Non-pigmented ciliary epithelial cell (primary cell): ENCODE measurements at regions not wholly inside any gene's neighbourhood (a gene's known extent, or its start where the extent isn't known, plus 50 kb on each side); places are given as distances from the start of the nearest gene placed in this dataset.

Experiments
- DNase-seq: peaks from one replicate; pipeline ENCODE4 v3.0.0-alpha.2; 2010; ENCODE audit warnings: low read depth

DNA sequence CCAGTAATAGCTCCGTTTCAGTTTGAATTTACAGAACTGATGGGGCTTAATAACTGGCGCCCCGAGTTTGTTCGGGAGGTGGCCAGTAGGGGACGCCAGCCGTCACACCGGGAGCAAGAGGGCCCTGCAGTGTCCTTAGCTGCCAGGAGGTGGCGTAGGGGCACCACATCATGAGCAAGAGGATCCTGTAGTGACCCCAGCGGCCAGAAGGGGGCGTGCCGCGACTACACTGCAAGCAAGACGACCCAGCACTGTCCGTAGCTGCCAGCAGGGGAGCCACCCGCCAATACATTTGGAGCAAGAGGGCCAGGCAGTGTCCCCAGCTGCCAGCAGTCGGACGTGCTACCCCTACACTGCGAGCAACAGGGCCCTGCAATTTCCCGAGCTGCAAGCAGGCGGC, 663.7 kb upstream of the B3GAT1 start:
- no peak for DNase-seq

GRCh38 chr11:135074397-135074998, 662.5 kb upstream of the B3GAT1 start:
- DNase-seq, result no peak

- DNase-seq, result no peak
Observed at GRCh38 chr11:135073870-135074269, 661.8 kb upstream of the B3GAT1 start.

DNA sequence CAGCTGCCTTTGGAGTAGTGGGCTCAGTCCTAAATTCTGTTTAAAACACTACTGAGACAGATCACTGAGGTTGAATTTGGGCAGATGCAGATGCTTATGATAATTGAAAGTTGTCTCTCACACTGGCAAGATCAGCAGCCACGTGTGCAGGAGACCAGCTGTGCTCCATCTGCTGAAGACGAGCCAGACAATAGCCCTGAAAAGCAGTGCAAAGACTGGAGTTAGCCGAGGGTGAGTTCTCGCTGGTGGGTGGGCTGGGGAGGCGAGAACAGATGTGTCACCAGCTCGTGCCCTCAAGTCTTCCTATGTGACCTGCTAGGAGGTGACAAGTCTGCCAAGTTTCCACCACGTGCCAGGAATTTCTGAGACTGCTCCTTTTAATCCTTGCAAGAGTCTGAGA, 661.3 kb upstream of the B3GAT1 start:
- DNase-seq, result no peak

DNA sequence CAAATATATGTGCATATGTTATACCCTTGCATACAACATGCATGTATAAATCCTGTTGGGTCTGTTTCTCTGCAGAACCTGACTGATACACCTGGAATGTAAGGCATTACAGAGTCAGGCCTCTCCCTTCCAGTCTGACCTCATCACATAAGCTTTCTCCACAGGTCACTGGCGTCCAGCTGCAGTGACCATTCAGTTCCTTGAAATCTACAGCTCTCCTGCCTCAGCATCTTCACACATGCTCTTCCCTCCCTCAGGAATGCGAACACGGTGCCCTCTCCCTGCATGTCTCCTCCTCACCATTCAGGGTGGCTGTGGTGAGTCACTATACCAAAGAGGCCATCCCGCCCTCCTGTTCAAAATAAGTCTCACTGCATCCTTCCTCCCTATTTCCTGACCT, 657.8 kb upstream of the B3GAT1 start:
- DNase-seq, result no peak

GRCh38 chr11:135069063-135069462, 657.0 kb upstream of the B3GAT1 start:
- DNase-seq, result no peak

DNA sequence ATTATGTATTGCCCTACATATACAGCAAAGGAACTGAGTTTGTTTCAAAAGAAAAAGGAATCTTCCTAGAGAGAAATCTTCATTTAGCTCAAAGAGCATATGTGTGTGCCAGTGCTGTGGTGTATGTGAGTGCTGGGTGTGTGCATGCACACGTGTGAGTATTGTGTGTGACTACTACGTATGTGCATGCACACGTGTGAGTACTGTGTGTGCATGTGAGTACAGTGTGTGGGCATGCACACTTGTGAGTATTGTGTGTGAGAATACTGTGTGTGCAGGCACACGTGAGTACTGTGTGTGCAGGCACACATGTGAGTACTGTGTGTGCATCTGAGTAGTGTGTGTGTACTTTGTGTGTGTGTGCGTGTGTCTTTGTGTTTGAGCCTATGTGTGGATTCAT, 651.0 kb upstream of the B3GAT1 start:
- DNase-seq, result no peak

- DNase-seq, result no peak
Observed at GRCh38 chr11:135061166-135061565, 649.1 kb upstream of the B3GAT1 start.

DNA sequence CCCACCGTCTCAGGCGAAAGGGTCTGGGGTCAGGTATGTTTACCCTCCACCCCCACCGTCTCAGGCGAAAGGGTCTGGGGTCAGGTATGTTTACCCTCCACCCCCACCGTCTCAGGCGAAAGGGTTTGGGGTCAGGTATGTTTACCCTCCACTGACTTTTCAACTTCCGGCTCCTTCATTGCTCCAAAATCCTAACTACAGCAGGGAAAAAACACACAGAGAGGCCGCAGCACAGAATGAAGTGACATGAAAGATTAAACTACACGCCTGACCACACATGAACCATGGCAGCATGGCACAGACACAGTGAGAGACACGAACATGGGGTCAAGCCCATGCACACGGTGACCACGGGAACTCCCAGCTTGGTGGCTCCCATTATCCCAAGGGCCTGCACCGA, 634.9 kb upstream of the B3GAT1 start:
- DNase-seq, result no peak

GRCh38 chr11:135046556-135046955, 634.5 kb upstream of the B3GAT1 start:
- DNase-seq, result no peak

GRCh38 chr11:135043434-135043833, 631.4 kb upstream of the B3GAT1 start:
- DNase-seq, result no peak

DNA sequence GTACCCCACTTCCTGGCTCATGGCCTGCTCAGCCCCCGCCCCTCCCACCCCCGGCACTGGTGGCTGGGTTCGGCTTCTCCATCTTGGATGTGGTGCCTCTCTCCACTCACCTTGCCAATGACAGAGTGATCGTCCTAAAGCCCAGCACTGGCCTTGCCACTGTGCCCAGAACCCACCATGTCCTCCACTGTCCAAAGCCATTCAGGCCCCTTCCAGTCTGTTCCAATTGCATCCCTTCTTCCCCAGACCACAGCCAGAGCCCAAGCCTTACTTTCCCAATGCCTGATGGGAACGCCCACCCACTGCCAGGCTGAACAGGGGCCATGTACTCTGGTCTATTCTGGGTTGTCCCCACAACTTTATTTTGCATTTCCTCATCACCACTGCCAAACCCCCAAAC, 625.8 kb upstream of the B3GAT1 start:
- no peak for DNase-seq

DNA sequence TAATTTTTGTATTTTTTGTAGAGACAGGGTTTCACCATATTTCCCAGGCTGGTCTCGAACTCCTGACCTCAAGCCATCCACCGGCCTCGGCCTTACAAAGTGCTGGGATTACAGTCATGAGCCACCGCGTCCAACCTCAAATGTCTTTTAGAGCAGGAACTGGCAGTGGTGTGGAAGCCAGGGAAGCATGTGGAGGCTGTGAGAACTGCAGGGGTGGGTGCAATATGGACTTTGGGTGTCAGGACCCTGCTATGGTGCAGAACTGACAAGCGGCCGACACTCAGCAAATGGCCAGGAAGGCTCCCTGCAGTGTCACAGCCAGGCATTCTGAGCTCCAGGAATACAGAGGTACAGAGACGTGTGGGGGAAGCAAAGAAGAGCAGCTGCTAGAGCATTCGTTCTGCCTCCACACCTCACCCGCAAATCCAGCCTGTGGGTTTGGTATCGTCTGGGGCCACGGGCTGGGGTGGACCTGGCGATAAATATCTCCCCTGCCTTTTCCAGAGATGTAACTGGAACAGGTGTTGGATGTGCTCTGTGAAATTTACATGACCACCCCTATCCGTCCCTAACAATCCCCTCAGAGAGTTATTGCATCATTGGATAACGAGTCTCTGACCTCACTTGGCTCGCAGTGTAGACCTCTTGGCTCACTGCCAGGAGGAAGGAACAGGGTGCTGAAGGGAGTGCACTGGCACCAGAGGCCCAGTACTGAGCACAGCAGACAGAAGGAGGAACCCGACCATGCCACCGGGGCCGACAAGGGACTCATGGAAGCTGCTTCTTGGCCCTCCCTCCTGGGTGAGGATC, 624.7 kb upstream of the B3GAT1 start:
- DNase-seq, result no peak

- no peak for DNase-seq
Observed at GRCh38 chr11:135035282-135035681, 623.2 kb upstream of the B3GAT1 start.

GRCh38 chr11:135033540-135033939, 621.5 kb upstream of the B3GAT1 start:
- no peak for DNase-seq

GRCh38 chr11:135031205-135031989, 619.4 kb upstream of the B3GAT1 start:
- DNase-seq, result no peak

DNA sequence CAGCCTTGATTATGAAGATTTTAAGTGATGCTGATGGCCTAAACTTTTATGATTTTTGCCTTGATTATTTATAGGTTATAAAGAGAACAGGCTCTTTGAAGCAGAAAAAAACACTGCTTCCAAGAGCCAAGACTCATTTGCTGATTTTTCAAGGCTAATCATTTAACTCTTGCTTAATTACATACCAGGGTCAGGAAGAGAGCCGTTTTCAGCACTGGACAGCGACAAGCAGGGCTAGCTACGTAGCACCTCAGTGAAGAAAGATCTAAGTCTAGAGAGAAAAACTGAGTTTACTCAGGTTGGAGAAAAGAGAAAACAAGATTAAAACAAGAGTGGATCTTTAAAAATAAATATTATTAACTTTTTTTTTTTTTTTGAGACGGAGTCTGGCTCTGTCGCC, 615.4 kb upstream of the B3GAT1 start:
- DNase-seq, result no peak

DNA sequence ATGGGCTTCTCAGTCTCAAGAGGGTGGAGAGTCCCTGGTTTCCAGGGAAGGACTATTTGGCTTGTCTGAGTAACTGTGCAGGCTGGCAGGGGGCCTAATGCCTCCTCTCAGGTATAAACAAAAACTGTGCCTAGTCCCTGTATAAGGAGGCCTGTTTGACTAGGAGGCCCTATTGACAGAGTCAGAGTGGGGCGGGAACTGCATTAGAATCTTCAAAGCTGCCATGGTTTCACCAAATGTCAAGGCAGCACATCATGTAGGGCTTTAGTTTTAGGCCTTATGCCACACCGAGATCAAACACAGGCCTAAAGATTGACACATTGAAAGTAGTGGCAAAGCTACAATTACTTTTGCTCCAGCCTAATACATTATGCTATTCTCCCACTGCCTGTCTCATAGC, 611.5 kb upstream of the B3GAT1 start:
- DNase-seq, result no peak

DNA sequence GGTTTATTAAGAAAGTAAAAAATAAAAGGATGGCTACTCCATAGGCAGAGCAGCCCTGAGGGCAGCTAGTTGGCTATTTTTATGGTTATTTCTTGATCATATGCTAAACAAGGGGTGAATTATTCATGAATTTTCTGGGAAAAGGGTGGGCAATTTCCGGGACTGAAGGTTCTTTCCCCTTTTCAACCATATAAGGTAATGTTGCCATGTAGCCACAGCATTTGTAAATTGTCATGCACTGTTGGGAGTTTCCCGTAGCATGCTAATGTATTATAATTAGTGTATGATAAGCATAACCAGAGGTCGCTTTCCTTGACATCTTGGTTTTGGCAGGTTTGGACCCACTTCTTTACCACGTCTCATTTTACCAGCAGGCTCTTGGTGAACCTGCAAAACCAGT, 610.4 kb upstream of the B3GAT1 start:
- DNase-seq, result no peak

DNA sequence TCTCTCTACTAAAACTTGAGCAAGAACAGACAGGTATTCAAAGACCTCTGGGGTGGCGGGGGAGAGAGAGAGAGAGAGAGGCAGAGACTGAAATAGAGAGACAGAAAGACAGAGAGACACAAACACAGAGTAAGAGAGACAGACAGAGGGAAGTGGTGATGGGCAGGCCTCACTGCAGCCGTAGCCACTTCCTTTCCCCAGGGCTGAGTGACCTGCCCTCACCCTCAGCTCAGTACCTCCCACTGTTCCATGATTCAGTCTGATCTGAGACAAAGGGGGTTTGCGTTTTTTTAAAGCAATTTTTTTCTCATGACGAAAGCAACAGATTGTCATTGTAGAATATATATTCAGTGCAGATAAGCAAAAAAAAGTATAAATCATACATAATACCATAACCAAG, 607.9 kb upstream of the B3GAT1 start:
- no peak for DNase-seq

- no peak for DNase-seq
Observed at GRCh38 chr11:135019343-135019871, 607.4 kb upstream of the B3GAT1 start.

DNA sequence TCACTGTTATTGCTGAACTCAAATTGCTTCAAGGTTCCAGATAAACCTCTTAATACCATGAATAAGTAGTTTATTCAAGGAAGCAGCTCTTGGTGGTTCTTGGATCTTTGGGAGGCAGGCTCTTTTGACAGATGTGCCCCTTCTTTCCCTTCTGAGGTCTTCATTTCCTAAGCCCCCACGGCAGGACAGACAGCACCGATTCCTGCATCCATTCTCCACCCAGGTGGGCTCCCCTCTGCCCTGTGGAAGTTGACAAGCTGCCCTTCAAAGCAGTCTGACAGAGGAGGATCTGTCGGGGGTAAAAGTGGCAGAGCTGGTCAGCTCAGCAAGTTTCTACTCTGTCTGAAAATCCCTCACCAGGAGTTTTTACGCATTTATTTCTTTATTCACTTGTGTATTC, 605.3 kb upstream of the B3GAT1 start:
- no peak for DNase-seq

DNA sequence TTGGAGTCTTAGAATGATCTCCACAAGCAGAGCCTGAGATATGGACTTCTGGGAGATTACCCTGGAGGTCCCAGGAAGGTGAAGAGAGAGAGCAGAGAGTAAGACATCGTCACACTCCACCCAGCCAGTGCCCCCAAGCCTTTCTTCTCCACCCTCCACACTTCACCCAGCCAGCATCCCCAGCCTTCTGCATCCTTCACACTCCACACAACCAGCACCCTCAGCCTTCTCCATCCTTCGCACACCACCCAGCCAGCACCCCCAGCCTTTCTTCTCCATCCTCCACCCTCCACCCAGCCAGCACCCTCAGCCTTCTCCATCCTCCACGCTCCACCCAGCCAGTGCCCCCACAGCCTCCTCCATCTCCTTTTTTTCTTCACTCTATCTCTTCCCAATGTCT, 603.9 kb upstream of the B3GAT1 start:
- no peak for DNase-seq
